RPMI7951 (cell line): ENCODE measurements at regions not wholly inside any gene's neighbourhood (a gene's known extent, or its start where the extent isn't known, plus 50 kb on each side); places are given as distances from the start of the nearest gene placed in this dataset.

Experiments used
- DNase-seq: peaks from one replicate; pipeline ENCODE4 v3.0.0-alpha.2; 2012; ENCODE audit warnings: low read depth

- DNase-seq: no peak
Measured at GRCh38 chr13:37409756-37410155, 188.8 kb downstream of the POSTN start.

GRCh38 chr13:37407156-37407555, 191.4 kb downstream of the POSTN start:
- DNase-seq: peak; percentile 58

- no peak for DNase-seq
Measured at GRCh38 chr13:37406031-37406430, 192.5 kb downstream of the POSTN start.

GRCh38 chr13:37403776-37404527, 194.6 kb downstream of the POSTN start:
- DNase-seq: peak; percentile 70

- no peak for DNase-seq
Measured at GRCh38 chr13:37401721-37402120, 196.8 kb downstream of the POSTN start.

- no peak for DNase-seq
Measured at GRCh38 chr13:37397535-37397934, 201.0 kb downstream of the POSTN start.

- DNase-seq: no peak
Measured at GRCh38 chr13:37395544-37395943, 203.0 kb downstream of the POSTN start.

GRCh38 chr13:37392389-37392788, 206.2 kb downstream of the POSTN start:
- no peak for DNase-seq

- no peak for DNase-seq
Measured at GRCh38 chr13:37390735-37391134, 207.8 kb downstream of the POSTN start.

- DNase-seq: no peak
Measured at GRCh38 chr13:37385956-37386670, 212.5 kb downstream of the POSTN start.

- no peak for DNase-seq
Measured at GRCh38 chr13:37385248-37385647, 213.3 kb downstream of the POSTN start.

- DNase-seq: no peak
Measured at GRCh38 chr13:37383856-37384370, 214.7 kb downstream of the POSTN start.

GRCh38 chr13:37383046-37383445, 215.5 kb downstream of the POSTN start:
- DNase-seq: no peak

- no peak for DNase-seq
Measured at GRCh38 chr13:37382146-37382545, 216.4 kb downstream of the POSTN start.

GRCh38 chr13:37381502-37381901, 217.1 kb downstream of the POSTN start:
- DNase-seq: no peak

- DNase-seq: no peak
Measured at GRCh38 chr13:37379841-37380240, 218.7 kb downstream of the POSTN start.

GRCh38 chr13:37375724-37376123, 222.8 kb downstream of the POSTN start:
- DNase-seq: no peak

GRCh38 chr13:37375071-37375470, 223.5 kb downstream of the POSTN start:
- no peak for DNase-seq

- DNase-seq: no peak
Measured at GRCh38 chr13:37369616-37370015, 229.0 kb downstream of the POSTN start.

- no peak for DNase-seq
Measured at GRCh38 chr13:37368501-37368900, 230.1 kb downstream of the POSTN start.

- no peak for DNase-seq
Measured at GRCh38 chr13:37366044-37366770, 232.4 kb downstream of the POSTN start.

GRCh38 chr13:37365496-37365895, 233.1 kb downstream of the POSTN start:
- no peak for DNase-seq
